IMR-90 (cell line): ENCODE measurements at regions not wholly inside any gene's neighbourhood (a gene's known extent, or its start where the extent isn't known, plus 50 kb on each side); places are given as distances from the start of the nearest gene placed in this dataset.

Experiments
- ATAC-seq: fragments of 200-7000 bp; cut with Tn5 transposase; 2 replicates; pipeline ENCODE4 v1.9.1; 2020; ENCODE audit warnings: low read depth, mild to moderate bottlenecking, moderate library complexity
- BruUV-seq: library from RNA; stranded (reverse); fragments of 400-500 nt; replicated peaks from 2 replicates; lab custom pipeline; 2021; lab: Mats Ljungman, UMichigan
- CTCF ChIA-PET: fragments of 300-600 bp; formaldehyde crosslinking; extraction: SDS; loops from one replicate; lab custom pipeline; 2021; ENCODE audit warnings: antibody characterized with exemption; lab: Yijun Ruan, JAX
- POLR2A ChIA-PET: fragments of 300-600 bp; sonication (Branson Sonifier 250); formaldehyde crosslinking; loops from one replicate; lab custom pipeline; 2022; ENCODE audit warnings: antibody characterized with exemption; ENCODE audit not compliant: unreplicated experiment; lab: Charles Lee
- DNase-seq: peaks from one replicate; pipeline ENCODE4 v3.0.0; 2013
- H2AFZ ChIP-seq: replicated peaks from 2 replicates; pipeline ENCODE3; 2013; ENCODE audit warnings: low read length, mild to moderate bottlenecking; ENCODE audit not compliant: poor library complexity
- H2AK5ac ChIP-seq: 2 replicates; pipeline ENCODE4 v1.6.1; 2013; ENCODE audit warnings: low read depth, low read length, inconsistent platforms
- H2AK9ac ChIP-seq: replicated peaks from 2 replicates; pipeline ENCODE3; 2013; ENCODE audit warnings: mild to moderate bottlenecking, low read depth, low read length, moderate library complexity; ENCODE audit not compliant: poor library complexity
- H2BK120ac ChIP-seq: 2 replicates; pipeline ENCODE4 v1.6.1; 2013; ENCODE audit warnings: low read depth, low read length, inconsistent platforms
- H2BK15ac ChIP-seq: 3 replicates; pipeline ENCODE4 v1.6.1; 2013; ENCODE audit warnings: low read depth, low read length, inconsistent platforms
- H2BK20ac ChIP-seq: 2 replicates; pipeline ENCODE4 v1.6.1; 2013; ENCODE audit warnings: low read depth, mild to moderate bottlenecking, inconsistent platforms, low read length, moderate library complexity
- H2BK5ac ChIP-seq: 2 replicates; pipeline ENCODE4 v1.6.1; 2013; ENCODE audit warnings: mild to moderate bottlenecking, low read depth, low read length, inconsistent platforms; ENCODE audit not compliant: poor library complexity, severe bottlenecking
- H3K14ac ChIP-seq: replicated peaks from 2 replicates; pipeline ENCODE4 v1.6.1; 2013; ENCODE audit warnings: low read depth, low read length, inconsistent platforms
- H3K18ac ChIP-seq: 2 replicates; pipeline ENCODE4 v1.6.1; 2013; ENCODE audit warnings: low read depth, low read length, control low read depth
- H3K23ac ChIP-seq: 2 replicates; pipeline ENCODE4 v1.6.1; 2013; ENCODE audit warnings: low read depth, low read length, inconsistent platforms
- H3K27ac ChIP-seq: 2 replicates; pipeline ENCODE4 v1.5.1; 2013; ENCODE audit warnings: mild to moderate bottlenecking, control low read depth, low read length; ENCODE audit not compliant: insufficient read depth
- H3K27me3 ChIP-seq: 2 replicates; pipeline ENCODE4 v1.6.1; 2013; ENCODE audit warnings: low read length; ENCODE audit not compliant: control insufficient read depth, insufficient read depth
- H3K36me3 ChIP-seq: 2 replicates; pipeline ENCODE4 v1.6.1; 2013; ENCODE audit warnings: low read length, mixed read lengths; ENCODE audit not compliant: control insufficient read depth, insufficient read depth
- H3K4ac ChIP-seq: 2 replicates; pipeline ENCODE4 v1.6.1; 2013; ENCODE audit warnings: low read depth, low read length, inconsistent platforms
- H3K4me1 ChIP-seq: 2 replicates; pipeline ENCODE4 v1.6.1; 2013; ENCODE audit warnings: low read length, mixed read lengths; ENCODE audit not compliant: control insufficient read depth, insufficient read depth
- H3K4me2 ChIP-seq: 2 replicates; pipeline ENCODE4 v1.6.1; 2013; ENCODE audit warnings: low read depth, mild to moderate bottlenecking, control low read depth, low read length, moderate library complexity
- H3K4me3 ChIP-seq: 2 replicates; pipeline ENCODE4 v1.5.1; 2013; ENCODE audit warnings: low read depth, mild to moderate bottlenecking, control low read depth, low read length, moderate library complexity; ENCODE audit not compliant: insufficient read depth
- H3K56ac ChIP-seq: 2 replicates; pipeline ENCODE4 v1.6.1; 2013; ENCODE audit warnings: low read length, inconsistent platforms; ENCODE audit not compliant: insufficient read depth; ENCODE audit errors: extremely low read depth
- H3K79me1 ChIP-seq, 2 experiments: 2 replicates each; pipeline ENCODE4 v1.6.1; 2013; ENCODE audit warnings: low read length in 2 of 2, inconsistent platforms in 1 of 2, low read depth in 1 of 2
- H3K9ac ChIP-seq: 2 replicates; pipeline ENCODE4 v1.6.1; 2013; ENCODE audit warnings: low read depth, low read length, control low read depth
- H3K9me1 ChIP-seq: 2 replicates; pipeline ENCODE4 v1.6.1; 2013; ENCODE audit warnings: low read length, inconsistent platforms; ENCODE audit not compliant: insufficient read depth
- H3K9me3 ChIP-seq: 2 replicates; pipeline ENCODE4 v1.6.1; 2013; ENCODE audit warnings: low read length; ENCODE audit not compliant: control insufficient read depth, insufficient read depth
- H4K20me1 ChIP-seq: 2 replicates; pipeline ENCODE4 v1.6.1; 2013; ENCODE audit warnings: low read length, inconsistent platforms; ENCODE audit not compliant: insufficient read depth
- H4K5ac ChIP-seq: 2 replicates; pipeline ENCODE4 v1.6.1; 2013; ENCODE audit warnings: mild to moderate bottlenecking, low read depth, low read length, control low read depth
- H4K8ac ChIP-seq, 2 experiments: 2 replicates each; pipeline ENCODE4 v1.6.1; 2013; ENCODE audit warnings: low read depth in 2 of 2, low read length in 2 of 2, control low read depth in 1 of 2, inconsistent platforms in 1 of 2
- H4K91ac ChIP-seq: 2 replicates; pipeline ENCODE4 v1.6.1; 2013; ENCODE audit warnings: low read depth, low read length, inconsistent platforms; ENCODE audit not compliant: insufficient read depth
- CHD1 ChIP-seq: IDR thresholded peaks from 2 replicates; pipeline ENCODE4 v1.6.1; 2012; ENCODE audit warnings: low read depth, low read length, improper control_type of control experiment
- MAFK ChIP-seq: IDR thresholded peaks from 2 replicates; pipeline ENCODE4 v1.6.1; 2012; ENCODE audit warnings: low read depth, low read length, improper control_type of control experiment
- dilution Hi-C: fragments of 300-500 bp; cut with HindIII; formaldehyde crosslinking; loops from one replicate; pipeline ENCODE4 v1.14.3; 2018; ENCODE audit warnings: low sequenced_read_pairs; ENCODE audit not compliant: unreplicated experiment
- in situ Hi-C: fragments of 300-500 bp; cut with MboI; formaldehyde crosslinking; loops from 3 replicates; pipeline ENCODE4 v1.14.3; 2019; ENCODE audit warnings: low sequenced_read_pairs, inconsistent platforms, mixed read lengths
- intact Hi-C: fragments of 100-400 bp; cut with micrococcal nuclease; formaldehyde crosslinking; loops from 2 replicates; pipeline ENCODE4 v1.10.0; 2022

- POLR2A ChIA-PET: no interaction called here
- no peaks in the 10 kb centered on the region for H3K4me1 ChIP-seq
- H3K79me1 ChIP-seq: no peaks in the 10 kb centered on the region
- no peak overlapping the region for H3K4me2 ChIP-seq
- no peak overlapping the region for H3K23ac ChIP-seq
- no peak overlapping the region for H3K56ac ChIP-seq
- no peak overlapping the region for H2AK9ac ChIP-seq
- H3K9ac ChIP-seq: no peak overlapping the region
- no peak for TF ChIP-seq CHD1
- TF ChIP-seq MAFK: peak; percentile 29; the same call in 1 of the 2 replicates
- ATAC-seq (no peak), DNase-seq (no peak)
- H2BK120ac ChIP-seq: no peak overlapping the region
- dilution Hi-C loops (no loop called here), in situ Hi-C loops (no loop called here), intact Hi-C loops (no loop called here)
- H3K9me1 ChIP-seq: no peaks in the 10 kb centered on the region
- no peak overlapping the region for H2BK15ac ChIP-seq
- H4K5ac ChIP-seq: no peak overlapping the region
- no peak overlapping the region for H3K4me3 ChIP-seq
- H3K14ac ChIP-seq: no peak overlapping the region
- peaks cover 3% of the 10 kb centered on the region; the same call in 1 of the 2 replicates for H3K9me3 ChIP-seq
- BruUV-seq: no TSS peak
- H4K20me1 ChIP-seq: no peaks in the 10 kb centered on the region
- no peak overlapping the region for H3K18ac ChIP-seq
- H3K27ac ChIP-seq: no peak overlapping the region
- no peak overlapping the region for H2BK5ac ChIP-seq
- no peak overlapping the region for H2AFZ ChIP-seq
- no peaks in the 10 kb centered on the region for H3K27me3 ChIP-seq
- CTCF ChIA-PET: no interaction called here
- H4K91ac ChIP-seq: no peak overlapping the region
- no peak overlapping the region for H3K4ac ChIP-seq
- no peak overlapping the region for H2AK5ac ChIP-seq
- H4K8ac ChIP-seq: no peak overlapping the region
- H3K36me3 ChIP-seq: no peaks in the 10 kb centered on the region
- no peak overlapping the region for H2BK20ac ChIP-seq
These were observed 276.2 kb downstream of the RNF144A start for GRCh38 chr2:7193457-7193856.
